NT2/D1 (cell line): ENCODE measurements at regions not wholly inside any gene's neighbourhood (a gene's known extent, or its start where the extent isn't known, plus 50 kb on each side); places are given as distances from the start of the nearest gene placed in this dataset.

Source experiments
- SUZ12 ChIP-seq: IDR thresholded peaks from 2 replicates; pipeline ENCODE4 v1.6.1; 2011; ENCODE audit not compliant: insufficient read length, insufficient read depth; ENCODE audit errors: extremely low read depth
- ZNF274 ChIP-seq: IDR thresholded peaks from 2 replicates; pipeline ENCODE4 v1.6.1; 2011; ENCODE audit warnings: mild to moderate bottlenecking, low read depth, low read length

DNA sequence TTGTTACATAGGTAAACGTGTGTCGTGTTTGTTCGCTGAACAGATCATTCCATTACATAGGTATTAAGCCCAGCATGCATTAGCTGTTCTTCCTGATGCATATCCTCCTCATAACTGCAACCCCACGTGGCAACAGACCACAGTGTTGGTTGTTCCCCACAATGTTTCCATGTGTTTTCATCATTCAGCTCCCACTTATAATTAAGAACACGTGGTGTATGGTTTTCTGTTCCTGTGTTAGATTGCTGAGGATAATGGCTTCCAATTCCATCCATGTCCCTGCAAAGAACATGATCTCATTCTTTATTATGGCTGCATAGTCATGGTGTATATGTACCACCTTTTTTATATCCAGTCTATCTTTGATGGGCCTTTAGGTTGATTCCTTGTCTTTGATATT lies 1071.1 kb downstream of the SLC16A7 start:
- TF ChIP-seq SUZ12 (no peak), ZNF274 (no peak)
